H7 (cell line): ENCODE measurements at regions not wholly inside any gene's neighbourhood (a gene's known extent, or its start where the extent isn't known, plus 50 kb on each side); places are given as distances from the start of the nearest gene placed in this dataset.
A peak's percentile ranks its signal among the peaks of the same experiment; 100 is the strongest.

ENCODE experiments used
- DNase-seq: peaks from one replicate; pipeline ENCODE4 v3.0.0; 2012
- H3K27me3 ChIP-seq: 2 replicates; pipeline ENCODE4 v1.6.0; 2011; ENCODE audit warnings: mild to moderate bottlenecking, low read length; ENCODE audit not compliant: control insufficient read depth, insufficient read depth
- H3K36me3 ChIP-seq: replicated peaks from 2 replicates; pipeline ENCODE4 v1.5.1; 2011; ENCODE audit warnings: low read length; ENCODE audit not compliant: control insufficient read depth, insufficient read depth
- H3K4me3 ChIP-seq: 2 replicates; pipeline ENCODE4 v1.5.1; 2011; ENCODE audit warnings: low read depth, mild to moderate bottlenecking, control low read depth, low read length, moderate library complexity; ENCODE audit not compliant: insufficient read depth

GRCh38 chr2:217304582-217304981, 444.7 kb upstream of the TNP1 start:
- Histone ChIP-seq H3K36me3 (no peaks in the 10 kb centered on the region), H3K27me3 (no peaks in the 10 kb centered on the region), H3K4me3 (no peak overlapping the region)
- DNase-seq: no peak

- DNase-seq: no peak
- Histone ChIP-seq H3K27me3 (no peaks in the 10 kb centered on the region), H3K36me3 (no peaks in the 10 kb centered on the region), H3K4me3 (no peak overlapping the region)
Observed at GRCh38 chr2:217302856-217303255, 443.0 kb upstream of the TNP1 start.

- DNase-seq: no peak
- H3K27me3 ChIP-seq: no peaks in the 10 kb centered on the region
- no peak overlapping the region for H3K4me3 ChIP-seq
- H3K36me3 ChIP-seq: no peaks in the 10 kb centered on the region
Observed at GRCh38 chr2:217301142-217301925, 441.5 kb upstream of the TNP1 start.

- Histone ChIP-seq H3K4me3 (no peak overlapping the region), H3K27me3 (no peaks in the 10 kb centered on the region), H3K36me3 (no peaks in the 10 kb centered on the region)
- DNase-seq: no peak
Observed at GRCh38 chr2:217299590-217299989, 439.7 kb upstream of the TNP1 start.

- Histone ChIP-seq H3K27me3 (no peaks in the 10 kb centered on the region; the same call in 1 of the 2 replicates), H3K4me3 (no peak overlapping the region), H3K36me3 (no peaks in the 10 kb centered on the region)
- no peak for DNase-seq
Observed at GRCh38 chr2:217297096-217297495, 437.2 kb upstream of the TNP1 start.

- H3K27me3 ChIP-seq: no peaks in the 10 kb centered on the region; the same call in 1 of the 2 replicates
- H3K4me3 ChIP-seq: no peak overlapping the region
- DNase-seq: no peak
- no peaks in the 10 kb centered on the region for H3K36me3 ChIP-seq
Observed at GRCh38 chr2:217294818-217295217, 435.0 kb upstream of the TNP1 start.

- no peak for DNase-seq
- no peaks in the 10 kb centered on the region for H3K36me3 ChIP-seq
- H3K4me3 ChIP-seq: no peak overlapping the region
- H3K27me3 ChIP-seq: no peaks in the 10 kb centered on the region; the same call in 1 of the 2 replicates
Observed at GRCh38 chr2:217294211-217294610, 434.3 kb upstream of the TNP1 start.

GRCh38 chr2:217293607-217294006, 433.7 kb upstream of the TNP1 start:
- no peak for DNase-seq
- no peaks in the 10 kb centered on the region for H3K36me3 ChIP-seq

GRCh38 chr2:217293046-217293445, 433.2 kb upstream of the TNP1 start:
- H3K36me3 ChIP-seq: no peaks in the 10 kb centered on the region

More at GRCh38 chr2:217293607-217294006, 433.7 kb upstream of the TNP1 start:
- H3K4me3 ChIP-seq: no peak overlapping the region
- H3K27me3 ChIP-seq: no peaks in the 10 kb centered on the region; the same call in 1 of the 2 replicates

GRCh38 chr2:217291259-217291658, 431.4 kb upstream of the TNP1 start:
- no peaks in the 10 kb centered on the region; the same call in 1 of the 2 replicates for H3K27me3 ChIP-seq
- DNase-seq: no peak

More at GRCh38 chr2:217293046-217293445, 433.2 kb upstream of the TNP1 start:
- Histone ChIP-seq H3K27me3 (no peaks in the 10 kb centered on the region; the same call in 1 of the 2 replicates), H3K4me3 (no peak overlapping the region)
- DNase-seq: no peak

GRCh38 chr2:217290467-217290866, 430.6 kb upstream of the TNP1 start:
- DNase-seq: no peak
- H3K4me3 ChIP-seq: no peak overlapping the region
- no peaks in the 10 kb centered on the region for H3K36me3 ChIP-seq
- H3K27me3 ChIP-seq: no peaks in the 10 kb centered on the region; the same call in 1 of the 2 replicates

More at GRCh38 chr2:217291259-217291658, 431.4 kb upstream of the TNP1 start:
- Histone ChIP-seq H3K36me3 (no peaks in the 10 kb centered on the region), H3K4me3 (no peak overlapping the region)

GRCh38 chr2:217289907-217290280, 430.0 kb upstream of the TNP1 start:
- H3K4me3 ChIP-seq: no peak overlapping the region
- peak; percentile 17 for DNase-seq
- H3K27me3 ChIP-seq: no peaks in the 10 kb centered on the region; the same call in 1 of the 2 replicates
- H3K36me3 ChIP-seq: no peaks in the 10 kb centered on the region

- H3K36me3 ChIP-seq: no peaks in the 10 kb centered on the region
- peak; percentile 43 for DNase-seq
- no peaks in the 10 kb centered on the region; the same call in 1 of the 2 replicates for H3K27me3 ChIP-seq
- H3K4me3 ChIP-seq: no peak overlapping the region
Observed at GRCh38 chr2:217289177-217289906, 429.5 kb upstream of the TNP1 start.

GRCh38 chr2:217288472-217289063, 428.7 kb upstream of the TNP1 start:
- Histone ChIP-seq H3K4me3 (no peak overlapping the region), H3K27me3 (peaks cover under 1% of the 10 kb centered on the region; the same call in 1 of the 2 replicates), H3K36me3 (no peaks in the 10 kb centered on the region)
- DNase-seq: no peak
